H1 (cell line): ENCODE measurements at regions not wholly inside any gene's neighbourhood (a gene's known extent, or its start where the extent isn't known, plus 50 kb on each side); places are given as distances from the start of the nearest gene placed in this dataset.

ENCODE experiments used
- CTCF ChIA-PET: fragments of 300-600 bp; sonication (Branson Sonifier 250); formaldehyde crosslinking; loops from one replicate; lab custom pipeline; 2021; ENCODE audit not compliant: partially characterized antibody; lab: Charles Lee
- POLR2A ChIA-PET: fragments of 300-600 bp; sonication (Branson Sonifier 250); formaldehyde crosslinking; loops from one replicate; lab custom pipeline; 2021; ENCODE audit warnings: inconsistent platforms; ENCODE audit not compliant: partially characterized antibody; lab: Charles Lee
- DNase-seq, 2 experiments: peaks; one replicate each; pipeline versions ENCODE4 v3.0.0 to v3.0.0-alpha.2; 2010 to 2022; ENCODE audit warnings: low spot score in 2 of 2, low read depth in 1 of 2, mixed read lengths in 1 of 2
- FAIRE-seq: peaks from 2 replicates; lab custom pipeline; 2011; peaks lifted over from hg19 to GRCh38; lab: Jason Lieb, UNC
- H2AFZ ChIP-seq: 2 replicates; pipeline ENCODE4 v1.8.1; 2012; ENCODE audit warnings: low read length, inconsistent platforms
- H2AK5ac ChIP-seq: 2 replicates; pipeline ENCODE4 v1.6.1; 2013; ENCODE audit warnings: low read depth, low read length
- H2BK120ac ChIP-seq: replicated peaks from 2 replicates; pipeline ENCODE3; 2013; ENCODE audit warnings: low read depth, low read length, inconsistent platforms
- H2BK12ac ChIP-seq: 2 replicates; pipeline ENCODE4 v1.6.1; 2013; ENCODE audit warnings: low read depth, low read length
- H2BK15ac ChIP-seq: 2 replicates; pipeline ENCODE4 v1.6.1; 2013; ENCODE audit warnings: low read length
- H2BK20ac ChIP-seq: 2 replicates; pipeline ENCODE4 v1.6.1; 2013; ENCODE audit warnings: low read length
- H2BK5ac ChIP-seq: 2 replicates; pipeline ENCODE4 v1.6.1; 2013; ENCODE audit warnings: low read depth, low read length
- H3K14ac ChIP-seq: 2 replicates; pipeline ENCODE4 v1.6.1; 2013; ENCODE audit warnings: inconsistent platforms; ENCODE audit not compliant: insufficient read length
- H3K18ac ChIP-seq: 2 replicates; pipeline ENCODE4 v1.6.1; 2013; ENCODE audit warnings: low read length; ENCODE audit errors: extremely low read depth
- H3K23ac ChIP-seq: 2 replicates; pipeline ENCODE4 v1.6.1; 2013; ENCODE audit warnings: inconsistent platforms; ENCODE audit not compliant: insufficient read length
- H3K23me2 ChIP-seq: 2 replicates; pipeline ENCODE4 v1.6.1; 2013; ENCODE audit warnings: low read depth, low read length
- H3K27ac ChIP-seq: 2 replicates; pipeline ENCODE4 v1.6.1; 2011; ENCODE audit warnings: low read depth, low read length, inconsistent platforms
- H3K27me3 ChIP-seq, 4 experiments: replicated peaks in 1 of 4; 1 replicate in 1 of 4; 2 replicates in 3 of 4; pipeline versions ENCODE4 v1.6.1 to v1.8.1; 2011 to 2013; ENCODE audit warnings: low read length in 3 of 4, mild to moderate bottlenecking in 3 of 4, inconsistent platforms in 2 of 4, mixed read lengths in 2 of 4, moderate library complexity in 1 of 4; ENCODE audit not compliant: control insufficient read depth in 3 of 4, insufficient read depth in 3 of 4; ENCODE audit errors: extremely low read depth in 1 of 4
- H3K36me3 ChIP-seq, 4 experiments: 2 replicates each; pipeline versions ENCODE4 v1.6.1 to v1.8.1; 2011 to 2013; ENCODE audit warnings: mild to moderate bottlenecking in 4 of 4, low read length in 3 of 4, moderate library complexity in 2 of 4, control low read depth in 1 of 4, inconsistent platforms in 1 of 4; ENCODE audit not compliant: insufficient read depth in 4 of 4, control insufficient read depth in 2 of 4
- H3K4ac ChIP-seq: replicated peaks from 2 replicates; pipeline ENCODE3; 2013; ENCODE audit warnings: low read length, low read depth, mixed read lengths, inconsistent platforms; ENCODE audit not compliant: insufficient read length
- H3K4me1 ChIP-seq, 4 experiments: replicated peaks in 1 of 4; 1 replicate in 1 of 4; 2 replicates in 3 of 4; pipeline versions ENCODE4 v1.6.1 to v1.8.1; 2011 to 2013; ENCODE audit warnings: low read length in 3 of 4, inconsistent platforms in 2 of 4, mixed read lengths in 1 of 4; ENCODE audit not compliant: insufficient read depth in 4 of 4, control insufficient read depth in 3 of 4
- H3K4me2 ChIP-seq, 2 experiments: 2 replicates each; pipeline versions ENCODE4 v1.6.1 to v1.8.1; 2011 to 2013; ENCODE audit warnings: low read depth in 2 of 2, low read length in 2 of 2, control low read depth in 1 of 2, inconsistent platforms in 1 of 2, mild to moderate bottlenecking in 1 of 2; ENCODE audit not compliant: insufficient read depth in 1 of 2
- H3K4me3 ChIP-seq, 4 experiments: fragments of 200-600, 300-600 bp in 1 of 4; sonication (generic), shearing (Covaris generic), sonication (Bioruptor Twin) in 1 of 4; 2 replicates each; pipeline versions ENCODE4 v1.5.1 to v1.8.1; 2011 to 2016; ENCODE audit warnings: low read length in 4 of 4, low read depth in 3 of 4, control low read depth in 2 of 4, inconsistent platforms in 2 of 4, mild to moderate bottlenecking in 2 of 4, mixed read lengths in 1 of 4, moderate library complexity in 1 of 4; ENCODE audit not compliant: insufficient read depth in 2 of 4; ENCODE audit errors: extremely low read depth in 1 of 4
- H3K56ac ChIP-seq: replicated peaks from 2 replicates; pipeline ENCODE3; 2013; ENCODE audit warnings: low read depth, mild to moderate bottlenecking, mixed read lengths, low read length, inconsistent platforms; ENCODE audit not compliant: insufficient read length
- H3K79me1 ChIP-seq: 2 replicates; pipeline ENCODE4 v1.6.1; 2013; ENCODE audit warnings: low read depth, low read length, control low read depth
- H3K79me2 ChIP-seq, 2 experiments: 2 replicates each; pipeline versions ENCODE4 v1.6.1 to v1.8.1; 2012 to 2013; ENCODE audit warnings: low read length in 2 of 2, mild to moderate bottlenecking in 2 of 2, inconsistent platforms in 1 of 2; ENCODE audit not compliant: insufficient read depth in 2 of 2, control insufficient read depth in 1 of 2
- H3K9ac ChIP-seq, 4 experiments: replicated peaks in 1 of 4; 1 replicate in 1 of 4; 2 replicates in 3 of 4; pipeline versions ENCODE4 v1.6.1 to v1.8.1; 2011 to 2013; ENCODE audit warnings: low read depth in 3 of 4, low read length in 3 of 4, control low read depth in 2 of 4, mild to moderate bottlenecking in 2 of 4, moderate library complexity in 2 of 4, inconsistent platforms in 1 of 4; ENCODE audit errors: extremely low read depth in 1 of 4
- H3K9me3 ChIP-seq, 2 experiments: 2 replicates each; pipeline versions ENCODE4 v1.6.1 to v1.8.1; 2012 to 2013; ENCODE audit warnings: mild to moderate bottlenecking in 2 of 2, moderate library complexity in 2 of 2, control low read depth in 1 of 2, inconsistent platforms in 1 of 2, low read depth in 1 of 2, low read length in 1 of 2, mixed read lengths in 1 of 2; ENCODE audit not compliant: insufficient read depth in 2 of 2
- H4K20me1 ChIP-seq, 2 experiments: replicated peaks in 1 of 2; 2 replicates each; pipeline versions ENCODE3 to v1.8.1; 2011 to 2013; ENCODE audit warnings: inconsistent platforms in 2 of 2, low read length in 2 of 2, mild to moderate bottlenecking in 1 of 2; ENCODE audit not compliant: insufficient read depth in 2 of 2, control insufficient read depth in 1 of 2
- H4K5ac ChIP-seq: 2 replicates; pipeline ENCODE4 v1.6.1; 2013; ENCODE audit warnings: low read length, low read depth, mixed read lengths, inconsistent platforms; ENCODE audit not compliant: insufficient read length
- H4K8ac ChIP-seq: 2 replicates; pipeline ENCODE4 v1.8.0; 2013; ENCODE audit warnings: mild to moderate bottlenecking, moderate library complexity, low read length, inconsistent platforms; ENCODE audit not compliant: insufficient read depth; ENCODE audit errors: extremely low read depth
- H4K91ac ChIP-seq: replicated peaks from 2 replicates; pipeline ENCODE3; 2013; ENCODE audit warnings: low read length, mixed read lengths, inconsistent platforms; ENCODE audit not compliant: insufficient read length
- WGBS, 2 experiments: shearing (Covaris generic) in 1 of 2; methylation state at CpG; one replicate each; pipeline versions ENCODE4 v1.1.6 to v1.1.7; 2013 to 2015; ENCODE audit warnings: low lambda C conversion rate in 2 of 2, mixed read lengths in 2 of 2, inconsistent platforms in 1 of 2, low coverage in 1 of 2, missing lambda C conversion rate in 1 of 2; ENCODE audit not compliant: insufficient replicate concordance in 2 of 2, insufficient coverage in 1 of 2, insufficient read length in 1 of 2; ENCODE audit errors: extremely low coverage in 1 of 2, missing lambda C conversion rate in 1 of 2; 5-methylcytosine and 5-hydroxymethylcytosine counted together
- TF ChIP-seq, protein P1 (sequence below): fragments of 300-600 bp; sonication (generic); IDR thresholded peaks from 2 replicates; pipeline ENCODE4 v1.7.1; 2012; ENCODE audit warnings: low read length, moderate library complexity, mild to moderate bottlenecking, inconsistent platforms; ENCODE audit not compliant: insufficient replicate concordance

DNA sequence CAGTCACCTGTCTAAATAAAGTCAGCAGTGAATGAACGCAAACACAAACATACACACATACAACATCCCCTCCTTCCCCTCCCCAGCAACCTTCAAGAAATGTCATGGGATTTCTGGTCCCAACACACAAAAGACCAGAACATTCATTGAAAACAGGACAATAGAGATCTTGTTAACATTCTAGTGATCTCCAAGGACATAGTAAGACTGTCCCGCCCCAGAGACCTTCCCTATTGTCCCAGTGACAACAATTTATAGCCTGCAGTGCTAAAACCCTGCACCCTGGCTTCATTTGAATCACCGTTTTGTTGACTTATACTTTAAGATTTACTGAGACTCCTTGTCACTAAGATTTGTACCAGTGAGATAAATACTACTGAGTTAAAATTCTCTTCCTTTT lies 143.9 kb upstream of the NOX3 start:
- Histone ChIP-seq H3K23me2 (no peaks in the 10 kb centered on the region), H2BK20ac (no peak overlapping the region), H3K23ac (no peak overlapping the region), H2BK5ac (no peak overlapping the region), H2AFZ (no peak overlapping the region), H3K4me3 (no peak overlapping the region), H3K27ac (no peak overlapping the region), H3K27me3 (no peaks in the 10 kb centered on the region), H3K9ac (no peak overlapping the region), H3K9me3 (no peaks in the 10 kb centered on the region), H3K36me3 (no peaks in the 10 kb centered on the region), H3K79me2 (no peaks in the 10 kb centered on the region), H4K8ac (no peak overlapping the region), H3K4ac (no peak overlapping the region), H3K18ac (no peak overlapping the region), H3K4me2 (no peak overlapping the region), H3K14ac (no peak overlapping the region), H4K91ac (no peak overlapping the region), H2BK15ac (no peak overlapping the region), H2AK5ac (no peak overlapping the region), H3K79me1 (no peaks in the 10 kb centered on the region), H4K5ac (no peak overlapping the region), H3K4me1 (no peaks in the 10 kb centered on the region), H3K56ac (no peak overlapping the region), H4K20me1 (no peaks in the 10 kb centered on the region), H2BK120ac (no peak overlapping the region), H2BK12ac (no peak overlapping the region)
- CTCF ChIA-PET: no interaction called here
- DNase-seq: no peak
- 87% methylated on average over 3 of the region's 3 CpGs; no CpG with 5 or more reads in 1 of the 2 experiments for WGBS, 2 experiments
- FAIRE-seq: no peak
- POLR2A ChIA-PET: no interaction called here
- TF ChIP-seq, protein P1, sequence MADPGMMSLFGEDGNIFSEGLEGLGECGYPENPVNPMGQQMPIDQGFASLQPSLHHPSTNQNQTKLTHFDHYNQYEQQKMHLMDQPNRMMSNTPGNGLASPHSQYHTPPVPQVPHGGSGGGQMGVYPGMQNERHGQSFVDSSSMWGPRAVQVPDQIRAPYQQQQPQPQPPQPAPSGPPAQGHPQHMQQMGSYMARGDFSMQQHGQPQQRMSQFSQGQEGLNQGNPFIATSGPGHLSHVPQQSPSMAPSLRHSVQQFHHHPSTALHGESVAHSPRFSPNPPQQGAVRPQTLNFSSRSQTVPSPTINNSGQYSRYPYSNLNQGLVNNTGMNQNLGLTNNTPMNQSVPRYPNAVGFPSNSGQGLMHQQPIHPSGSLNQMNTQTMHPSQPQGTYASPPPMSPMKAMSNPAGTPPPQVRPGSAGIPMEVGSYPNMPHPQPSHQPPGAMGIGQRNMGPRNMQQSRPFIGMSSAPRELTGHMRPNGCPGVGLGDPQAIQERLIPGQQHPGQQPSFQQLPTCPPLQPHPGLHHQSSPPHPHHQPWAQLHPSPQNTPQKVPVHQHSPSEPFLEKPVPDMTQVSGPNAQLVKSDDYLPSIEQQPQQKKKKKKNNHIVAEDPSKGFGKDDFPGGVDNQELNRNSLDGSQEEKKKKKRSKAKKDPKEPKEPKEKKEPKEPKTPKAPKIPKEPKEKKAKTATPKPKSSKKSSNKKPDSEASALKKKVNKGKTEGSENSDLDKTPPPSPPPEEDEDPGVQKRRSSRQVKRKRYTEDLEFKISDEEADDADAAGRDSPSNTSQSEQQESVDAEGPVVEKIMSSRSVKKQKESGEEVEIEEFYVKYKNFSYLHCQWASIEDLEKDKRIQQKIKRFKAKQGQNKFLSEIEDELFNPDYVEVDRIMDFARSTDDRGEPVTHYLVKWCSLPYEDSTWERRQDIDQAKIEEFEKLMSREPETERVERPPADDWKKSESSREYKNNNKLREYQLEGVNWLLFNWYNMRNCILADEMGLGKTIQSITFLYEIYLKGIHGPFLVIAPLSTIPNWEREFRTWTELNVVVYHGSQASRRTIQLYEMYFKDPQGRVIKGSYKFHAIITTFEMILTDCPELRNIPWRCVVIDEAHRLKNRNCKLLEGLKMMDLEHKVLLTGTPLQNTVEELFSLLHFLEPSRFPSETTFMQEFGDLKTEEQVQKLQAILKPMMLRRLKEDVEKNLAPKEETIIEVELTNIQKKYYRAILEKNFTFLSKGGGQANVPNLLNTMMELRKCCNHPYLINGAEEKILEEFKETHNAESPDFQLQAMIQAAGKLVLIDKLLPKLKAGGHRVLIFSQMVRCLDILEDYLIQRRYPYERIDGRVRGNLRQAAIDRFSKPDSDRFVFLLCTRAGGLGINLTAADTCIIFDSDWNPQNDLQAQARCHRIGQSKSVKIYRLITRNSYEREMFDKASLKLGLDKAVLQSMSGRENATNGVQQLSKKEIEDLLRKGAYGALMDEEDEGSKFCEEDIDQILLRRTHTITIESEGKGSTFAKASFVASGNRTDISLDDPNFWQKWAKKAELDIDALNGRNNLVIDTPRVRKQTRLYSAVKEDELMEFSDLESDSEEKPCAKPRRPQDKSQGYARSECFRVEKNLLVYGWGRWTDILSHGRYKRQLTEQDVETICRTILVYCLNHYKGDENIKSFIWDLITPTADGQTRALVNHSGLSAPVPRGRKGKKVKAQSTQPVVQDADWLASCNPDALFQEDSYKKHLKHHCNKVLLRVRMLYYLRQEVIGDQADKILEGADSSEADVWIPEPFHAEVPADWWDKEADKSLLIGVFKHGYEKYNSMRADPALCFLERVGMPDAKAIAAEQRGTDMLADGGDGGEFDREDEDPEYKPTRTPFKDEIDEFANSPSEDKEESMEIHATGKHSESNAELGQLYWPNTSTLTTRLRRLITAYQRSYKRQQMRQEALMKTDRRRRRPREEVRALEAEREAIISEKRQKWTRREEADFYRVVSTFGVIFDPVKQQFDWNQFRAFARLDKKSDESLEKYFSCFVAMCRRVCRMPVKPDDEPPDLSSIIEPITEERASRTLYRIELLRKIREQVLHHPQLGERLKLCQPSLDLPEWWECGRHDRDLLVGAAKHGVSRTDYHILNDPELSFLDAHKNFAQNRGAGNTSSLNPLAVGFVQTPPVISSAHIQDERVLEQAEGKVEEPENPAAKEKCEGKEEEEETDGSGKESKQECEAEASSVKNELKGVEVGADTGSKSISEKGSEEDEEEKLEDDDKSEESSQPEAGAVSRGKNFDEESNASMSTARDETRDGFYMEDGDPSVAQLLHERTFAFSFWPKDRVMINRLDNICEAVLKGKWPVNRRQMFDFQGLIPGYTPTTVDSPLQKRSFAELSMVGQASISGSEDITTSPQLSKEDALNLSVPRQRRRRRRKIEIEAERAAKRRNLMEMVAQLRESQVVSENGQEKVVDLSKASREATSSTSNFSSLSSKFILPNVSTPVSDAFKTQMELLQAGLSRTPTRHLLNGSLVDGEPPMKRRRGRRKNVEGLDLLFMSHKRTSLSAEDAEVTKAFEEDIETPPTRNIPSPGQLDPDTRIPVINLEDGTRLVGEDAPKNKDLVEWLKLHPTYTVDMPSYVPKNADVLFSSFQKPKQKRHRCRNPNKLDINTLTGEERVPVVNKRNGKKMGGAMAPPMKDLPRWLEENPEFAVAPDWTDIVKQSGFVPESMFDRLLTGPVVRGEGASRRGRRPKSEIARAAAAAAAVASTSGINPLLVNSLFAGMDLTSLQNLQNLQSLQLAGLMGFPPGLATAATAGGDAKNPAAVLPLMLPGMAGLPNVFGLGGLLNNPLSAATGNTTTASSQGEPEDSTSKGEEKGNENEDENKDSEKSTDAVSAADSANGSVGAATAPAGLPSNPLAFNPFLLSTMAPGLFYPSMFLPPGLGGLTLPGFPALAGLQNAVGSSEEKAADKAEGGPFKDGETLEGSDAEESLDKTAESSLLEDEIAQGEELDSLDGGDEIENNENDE: no peak
